ENCODE measurements at regions not wholly inside any gene's neighbourhood (a gene's known extent, or its start where the extent isn't known, plus 50 kb on each side); places are given as distances from the start of the nearest gene placed in this dataset.
"Not testable (repeated sequence)": the region's sequence is repeated elsewhere in the genome, so short reads cannot be mapped to it uniquely, and the experiment has no call there.

GRCh38 chr11:57901756-57902155 is 121.9 kb upstream of the OR9Q1 start:
- H3K27ac Mint-ChIP-seq = no peak overlapping the region
- no peak overlapping the region for H3K4me3 Mint-ChIP-seq
- no peak for DNase-seq
- H3K4me1 Mint-ChIP-seq = peaks cover 2% of the 10 kb centered on the region
- H3K36me3 Mint-ChIP-seq (ENCODE audit: low read depth) = no peaks in the 10 kb centered on the region
- H3K27me3 Mint-ChIP-seq = peaks cover 46% of the 10 kb centered on the region
- no peaks in the 10 kb centered on the region for H3K9me3 ChIP-seq (ENCODE audit: control insufficient read depth, low read length, poor library complexity, severe bottlenecking)
- no peak for ATAC-seq

GRCh38 chr11:57903011-57903410 is 120.7 kb upstream of the OR9Q1 start:
- Mint-ChIP-seq H3K27ac (no peak overlapping the region), H3K4me3 (no peak overlapping the region), H3K36me3 (ENCODE audit: low read depth) (no peaks in the 10 kb centered on the region), H3K4me1 (peaks cover 2% of the 10 kb centered on the region), H3K27me3 (peaks cover 43% of the 10 kb centered on the region)
- ATAC-seq = no peak
- H3K9me3 ChIP-seq (ENCODE audit: control insufficient read depth, low read length, poor library complexity, severe bottlenecking) = no peaks in the 10 kb centered on the region
- no peak for DNase-seq

- Mint-ChIP-seq H3K36me3 (ENCODE audit: low read depth) (no peaks in the 10 kb centered on the region), H3K27ac (no peak overlapping the region), H3K4me1 (peaks cover 2% of the 10 kb centered on the region), H3K27me3 (peaks cover 37% of the 10 kb centered on the region), H3K4me3 (no peak overlapping the region)
- no peaks in the 10 kb centered on the region for H3K9me3 ChIP-seq (ENCODE audit: control insufficient read depth, low read length, poor library complexity, severe bottlenecking)
- DNase-seq (no peak), ATAC-seq (no peak)
These were observed 120.1 kb upstream of the OR9Q1 start for GRCh38 chr11:57903441-57904123.

- Mint-ChIP-seq H3K27me3 (peaks cover 38% of the 10 kb centered on the region), H3K4me3 (no peak overlapping the region), H3K4me1 (peaks cover 2% of the 10 kb centered on the region), H3K27ac (no peak overlapping the region), H3K36me3 (ENCODE audit: low read depth) (no peaks in the 10 kb centered on the region)
- ATAC-seq = no peak
- DNase-seq = no peak
- H3K9me3 ChIP-seq (ENCODE audit: control insufficient read depth, low read length, poor library complexity, severe bottlenecking) = no peaks in the 10 kb centered on the region
These were observed 119.3 kb upstream of the OR9Q1 start for GRCh38 chr11:57904376-57904775.

GRCh38 chr11:57905439-57905838 is 118.2 kb upstream of the OR9Q1 start:
- no peak overlapping the region for H3K4me3 Mint-ChIP-seq
- ATAC-seq (no peak), DNase-seq (no peak)
- peaks cover 2% of the 10 kb centered on the region for H3K4me1 Mint-ChIP-seq
- no peaks in the 10 kb centered on the region for H3K36me3 Mint-ChIP-seq (ENCODE audit: low read depth)
- H3K9me3 ChIP-seq (ENCODE audit: control insufficient read depth, low read length, poor library complexity, severe bottlenecking) = no peaks in the 10 kb centered on the region
- H3K27me3 Mint-ChIP-seq = peaks cover 38% of the 10 kb centered on the region
- H3K27ac Mint-ChIP-seq = no peak overlapping the region

GRCh38 chr11:57908399-57908798 is 115.3 kb upstream of the OR9Q1 start:
- not testable (repeated sequence) for H3K9me3 ChIP-seq (ENCODE audit: control insufficient read depth, low read length, poor library complexity, severe bottlenecking); H3K27ac Mint-ChIP-seq; H3K4me1 Mint-ChIP-seq; DNase-seq; H3K36me3 Mint-ChIP-seq (ENCODE audit: low read depth); H3K4me3 Mint-ChIP-seq; ATAC-seq
- H3K27me3 Mint-ChIP-seq = peaks cover 30% of the 10 kb centered on the region

GRCh38 chr11:57911522-57911921 is 112.2 kb upstream of the OR9Q1 start:
- H3K27ac Mint-ChIP-seq; H3K4me3 Mint-ChIP-seq; DNase-seq; ATAC-seq; H3K9me3 ChIP-seq (ENCODE audit: control insufficient read depth, low read length, poor library complexity, severe bottlenecking); H3K36me3 Mint-ChIP-seq (ENCODE audit: low read depth); H3K4me1 Mint-ChIP-seq: not testable (repeated sequence)
- peaks cover 39% of the 10 kb centered on the region for H3K27me3 Mint-ChIP-seq

- no peaks in the 10 kb centered on the region for H3K9me3 ChIP-seq (ENCODE audit: control insufficient read depth, low read length, poor library complexity, severe bottlenecking)
- Mint-ChIP-seq H3K4me3 (no peak overlapping the region), H3K27ac (no peak overlapping the region), H3K36me3 (ENCODE audit: low read depth) (no peaks in the 10 kb centered on the region), H3K27me3 (peaks cover 39% of the 10 kb centered on the region), H3K4me1 (no peaks in the 10 kb centered on the region)
- no peak for DNase-seq
- ATAC-seq = no peak
These were observed 109.7 kb upstream of the OR9Q1 start for GRCh38 chr11:57913715-57914704.

GRCh38 chr11:57917632-57918031 is 106.0 kb upstream of the OR9Q1 start:
- Mint-ChIP-seq H3K27ac (no peak overlapping the region), H3K27me3 (peaks cover 47% of the 10 kb centered on the region), H3K4me1 (no peaks in the 10 kb centered on the region), H3K36me3 (ENCODE audit: low read depth) (peaks cover 2% of the 10 kb centered on the region), H3K4me3 (no peak overlapping the region)
- H3K9me3 ChIP-seq (ENCODE audit: control insufficient read depth, low read length, poor library complexity, severe bottlenecking) = no peaks in the 10 kb centered on the region
- no peak for ATAC-seq
- DNase-seq = no peak

GRCh38 chr11:57920971-57921370 is 102.7 kb upstream of the OR9Q1 start:
- DNase-seq (no peak), ATAC-seq (no peak)
- Mint-ChIP-seq H3K27me3 (peaks cover 35% of the 10 kb centered on the region), H3K36me3 (ENCODE audit: low read depth) (peaks cover 3% of the 10 kb centered on the region), H3K4me3 (no peak overlapping the region), H3K4me1 (no peaks in the 10 kb centered on the region), H3K27ac (no peak overlapping the region)
- H3K9me3 ChIP-seq (ENCODE audit: control insufficient read depth, low read length, poor library complexity, severe bottlenecking) = no peaks in the 10 kb centered on the region

GRCh38 chr11:57932105-57932504 is 91.6 kb upstream of the OR9Q1 start:
- peaks cover 2% of the 10 kb centered on the region for H3K4me1 Mint-ChIP-seq
- H3K9me3 ChIP-seq (ENCODE audit: control insufficient read depth, low read length, poor library complexity, severe bottlenecking) = no peaks in the 10 kb centered on the region
- H3K4me3 Mint-ChIP-seq = no peak overlapping the region
- DNase-seq = no peak
- H3K27me3 Mint-ChIP-seq = peaks cover 11% of the 10 kb centered on the region
- no peak for ATAC-seq
- H3K36me3 Mint-ChIP-seq (ENCODE audit: low read depth) = no peaks in the 10 kb centered on the region
- no peak overlapping the region for H3K27ac Mint-ChIP-seq

- no peaks in the 10 kb centered on the region for H3K9me3 ChIP-seq (ENCODE audit: control insufficient read depth, low read length, poor library complexity, severe bottlenecking)
- ATAC-seq (no peak), DNase-seq (no peak)
- no peak overlapping the region for H3K27ac Mint-ChIP-seq
- H3K27me3 Mint-ChIP-seq = peaks cover 25% of the 10 kb centered on the region
- H3K36me3 Mint-ChIP-seq (ENCODE audit: low read depth) = no peaks in the 10 kb centered on the region
- H3K4me3 Mint-ChIP-seq = no peak overlapping the region
- H3K4me1 Mint-ChIP-seq = no peaks in the 10 kb centered on the region
These were observed 88.2 kb upstream of the OR9Q1 start for GRCh38 chr11:57935402-57936049.

- H3K27me3 Mint-ChIP-seq = peaks cover 29% of the 10 kb centered on the region
- no peak overlapping the region for H3K27ac Mint-ChIP-seq
- no peaks in the 10 kb centered on the region for H3K4me1 Mint-ChIP-seq
- ATAC-seq (no peak), DNase-seq (no peak)
- no peaks in the 10 kb centered on the region for H3K9me3 ChIP-seq (ENCODE audit: control insufficient read depth, low read length, poor library complexity, severe bottlenecking)
- no peak overlapping the region for H3K4me3 Mint-ChIP-seq
- H3K36me3 Mint-ChIP-seq (ENCODE audit: low read depth) = peaks cover 2% of the 10 kb centered on the region
These were observed 87.6 kb upstream of the OR9Q1 start for GRCh38 chr11:57936050-57936418.
